Activated B cell treated with CpG ODN at 0.5 μM for 24 hours (primary cell): ENCODE measurements at regions not wholly inside any gene's neighbourhood (a gene's known extent, or its start where the extent isn't known, plus 50 kb on each side); places are given as distances from the start of the nearest gene placed in this dataset.

ENCODE experiments used
- ATAC-seq: fragments of 200-7000 bp; cut with Tn5 transposase; one replicate; pipeline ENCODE4 v1.10.0; 2021; ENCODE audit warnings: low read depth, mild to moderate bottlenecking, moderate library complexity
- CTCF ChIA-PET: fragments of 350-600 bp; sonication (Branson Sonifier 250); formaldehyde crosslinking; loops from one replicate; lab custom pipeline; 2021; ENCODE audit warnings: antibody characterized with exemption; lab: Charles Lee
- POLR2A ChIA-PET: fragments of 350-600 bp; sonication (Branson Sonifier 250); formaldehyde crosslinking; loops from one replicate; lab custom pipeline; 2021; ENCODE audit warnings: antibody characterized with exemption; lab: Charles Lee
- DNase-seq: peaks from one replicate; pipeline ENCODE4 v3.0.0; 2022
- H3K27ac Mint-ChIP-seq: one replicate; pipeline ENCODE4 v1.8.0; 2020; ENCODE audit warnings: mixed read lengths
- H3K27me3 Mint-ChIP-seq: one replicate; pipeline ENCODE4 v1.8.0; 2021; ENCODE audit warnings: mixed read lengths
- H3K36me3 Mint-ChIP-seq: one replicate; pipeline ENCODE4 v1.8.0; 2021; ENCODE audit warnings: low read depth, mixed read lengths
- H3K4me1 Mint-ChIP-seq: one replicate; pipeline ENCODE4 v1.8.0; 2021; ENCODE audit warnings: mixed read lengths
- H3K4me3 Mint-ChIP-seq: one replicate; pipeline ENCODE4 v1.8.0; 2020; ENCODE audit warnings: mild to moderate bottlenecking, mixed read lengths
- H3K9me3 Mint-ChIP-seq: one replicate; pipeline ENCODE4 v1.8.0; 2020; ENCODE audit warnings: mixed read lengths
- intact Hi-C: fragments of 100-400 bp; cut with micrococcal nuclease; formaldehyde crosslinking; loops from one replicate; pipeline ENCODE4 v1.15.1; 2024
- TF ChIP-seq, protein P1 (sequence below): fragments of 200-600 bp; IDR thresholded peaks from one replicate; pipeline ENCODE4 v1.8.0; 2022; ENCODE audit warnings: antibody characterized with exemption, mild to moderate bottlenecking

- TF ChIP-seq, protein P1, sequence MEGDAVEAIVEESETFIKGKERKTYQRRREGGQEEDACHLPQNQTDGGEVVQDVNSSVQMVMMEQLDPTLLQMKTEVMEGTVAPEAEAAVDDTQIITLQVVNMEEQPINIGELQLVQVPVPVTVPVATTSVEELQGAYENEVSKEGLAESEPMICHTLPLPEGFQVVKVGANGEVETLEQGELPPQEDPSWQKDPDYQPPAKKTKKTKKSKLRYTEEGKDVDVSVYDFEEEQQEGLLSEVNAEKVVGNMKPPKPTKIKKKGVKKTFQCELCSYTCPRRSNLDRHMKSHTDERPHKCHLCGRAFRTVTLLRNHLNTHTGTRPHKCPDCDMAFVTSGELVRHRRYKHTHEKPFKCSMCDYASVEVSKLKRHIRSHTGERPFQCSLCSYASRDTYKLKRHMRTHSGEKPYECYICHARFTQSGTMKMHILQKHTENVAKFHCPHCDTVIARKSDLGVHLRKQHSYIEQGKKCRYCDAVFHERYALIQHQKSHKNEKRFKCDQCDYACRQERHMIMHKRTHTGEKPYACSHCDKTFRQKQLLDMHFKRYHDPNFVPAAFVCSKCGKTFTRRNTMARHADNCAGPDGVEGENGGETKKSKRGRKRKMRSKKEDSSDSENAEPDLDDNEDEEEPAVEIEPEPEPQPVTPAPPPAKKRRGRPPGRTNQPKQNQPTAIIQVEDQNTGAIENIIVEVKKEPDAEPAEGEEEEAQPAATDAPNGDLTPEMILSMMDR = no peak
- CTCF ChIA-PET = no interaction called here
- DNase-seq (no peak), ATAC-seq (no peak)
- intact Hi-C loops = no loop called here
- Mint-ChIP-seq H3K27ac (no peak overlapping the region), H3K27me3 (peaks cover 3% of the 10 kb centered on the region), H3K9me3 (no peaks in the 10 kb centered on the region), H3K4me1 (no peaks in the 10 kb centered on the region), H3K4me3 (no peak overlapping the region), H3K36me3 (no peaks in the 10 kb centered on the region)
- POLR2A ChIA-PET = no interaction called here
Measured at GRCh38 chr9:555493-555892, 286.0 kb upstream of the DMRT1 start.

DNA sequence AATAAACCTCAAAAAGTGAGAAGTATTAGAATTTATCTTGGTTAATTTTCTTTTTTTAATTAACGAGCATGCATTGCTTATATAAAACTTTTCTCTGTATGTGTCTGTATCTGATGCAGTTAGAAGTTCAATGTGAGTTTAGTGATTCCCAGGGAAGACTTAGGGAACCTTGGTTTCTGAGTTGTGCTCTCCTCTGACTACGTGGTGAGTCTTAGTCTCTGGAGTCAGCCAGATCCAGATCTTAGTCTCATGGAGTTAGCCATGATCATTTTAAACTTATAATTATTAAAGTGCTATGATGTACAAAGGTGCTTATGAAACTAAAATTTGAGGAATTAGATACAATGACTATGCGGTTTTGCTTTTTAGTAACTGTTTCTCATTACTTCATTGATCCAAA lies 285.3 kb upstream of the DMRT1 start:
- H3K4me1 Mint-ChIP-seq = no peaks in the 10 kb centered on the region
- H3K27me3 Mint-ChIP-seq = peaks cover 3% of the 10 kb centered on the region
- ATAC-seq = no peak
- no peak for DNase-seq
- ChIA-PET POLR2A (no interaction called here), CTCF (no interaction called here)
- no peaks in the 10 kb centered on the region for H3K9me3 Mint-ChIP-seq
- TF ChIP-seq, protein P1 = no peak
- no peak overlapping the region for H3K27ac Mint-ChIP-seq
- H3K36me3 Mint-ChIP-seq = no peaks in the 10 kb centered on the region
- intact Hi-C loops = no loop called here
- no peak overlapping the region for H3K4me3 Mint-ChIP-seq

- CTCF ChIA-PET = no interaction called here
- ATAC-seq = no peak
- no peaks in the 10 kb centered on the region for H3K4me1 Mint-ChIP-seq
- H3K27me3 Mint-ChIP-seq = peaks cover 3% of the 10 kb centered on the region
- DNase-seq = no peak
- no peak overlapping the region for H3K4me3 Mint-ChIP-seq
- H3K36me3 Mint-ChIP-seq = no peaks in the 10 kb centered on the region
- no peak overlapping the region for H3K27ac Mint-ChIP-seq
- intact Hi-C loops = no loop called here
- no peaks in the 10 kb centered on the region for H3K9me3 Mint-ChIP-seq
- TF ChIP-seq, protein P1 = no peak
- POLR2A ChIA-PET = no interaction called here
Measured at GRCh38 chr9:556675-557074, 284.8 kb upstream of the DMRT1 start.

DNA sequence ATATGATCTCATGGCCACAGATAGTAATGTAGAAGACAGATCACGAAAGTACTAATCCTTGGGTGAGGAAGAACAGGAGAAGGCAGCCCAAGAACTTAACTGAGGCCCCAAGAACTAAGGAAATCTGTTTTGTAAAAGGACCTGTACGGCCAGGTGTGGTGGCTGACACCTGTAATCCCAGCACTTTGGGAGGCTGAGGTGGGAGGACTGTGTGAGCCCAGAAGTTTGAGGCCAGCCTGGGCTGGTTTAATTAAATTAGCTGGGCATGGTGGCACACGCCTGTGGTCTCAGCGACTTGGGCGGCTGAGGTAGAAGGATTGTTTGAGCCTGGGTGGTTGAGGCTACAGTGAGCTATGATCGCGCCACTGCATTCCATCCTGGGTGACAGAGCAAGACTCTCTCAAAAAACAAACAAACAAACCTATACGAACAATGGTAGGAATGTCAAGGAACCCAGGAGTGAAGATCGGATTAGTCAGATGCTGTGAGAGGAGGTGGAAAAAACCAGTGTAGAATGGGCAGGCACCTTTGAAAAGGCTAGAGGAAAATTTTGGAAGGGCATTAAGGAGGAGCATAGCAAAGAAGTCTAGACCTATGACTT lies 283.8 kb upstream of the DMRT1 start:
- H3K4me3 Mint-ChIP-seq = no peak overlapping the region
- no peaks in the 10 kb centered on the region for H3K36me3 Mint-ChIP-seq
- ATAC-seq = no peak
- H3K27ac Mint-ChIP-seq = no peak overlapping the region
- no peaks in the 10 kb centered on the region for H3K9me3 Mint-ChIP-seq
- POLR2A ChIA-PET = no interaction called here
- DNase-seq = no peak
- intact Hi-C loops = no loop called here
- H3K4me1 Mint-ChIP-seq = no peaks in the 10 kb centered on the region
- H3K27me3 Mint-ChIP-seq = peaks cover 3% of the 10 kb centered on the region
- CTCF ChIA-PET = interaction anchor here (0.6 kb wide), 1 partner anchor 25 kb away, joined by 3 read pairs; no protein-coding TSS in a partner anchor
- TF ChIP-seq, protein P1 = no peak

GRCh38 chr9:561427-561826 lies 280.1 kb upstream of the DMRT1 start:
- Mint-ChIP-seq H3K4me3 (no peak overlapping the region), H3K36me3 (no peaks in the 10 kb centered on the region), H3K9me3 (peaks cover 4% of the 10 kb centered on the region), H3K4me1 (peaks cover 15% of the 10 kb centered on the region), H3K27me3 (peaks cover 4% of the 10 kb centered on the region), H3K27ac (no peak overlapping the region)
- ChIA-PET CTCF (no interaction called here), POLR2A (no interaction called here)
- TF ChIP-seq, protein P1 = no peak
- intact Hi-C loops = no loop called here
- DNase-seq (no peak), ATAC-seq (no peak)
